PC-9 (cell line): ENCODE measurements at regions not wholly inside any gene's neighbourhood (a gene's known extent, or its start where the extent isn't known, plus 50 kb on each side); places are given as distances from the start of the nearest gene placed in this dataset.

Experiments used
- BruUV-seq: library from RNA; stranded (reverse); fragments of 400-500 nt; replicated peaks from 2 replicates; lab custom pipeline; 2021; lab: Mats Ljungman, UMichigan
- CTCF ChIA-PET: fragments of 300-600 bp; sonication (Branson Sonifier 250); formaldehyde crosslinking; loops from one replicate; lab custom pipeline; 2022; ENCODE audit warnings: antibody characterized with exemption; lab: Charles Lee
- POLR2A ChIA-PET: fragments of 300-600 bp; sonication (Branson Sonifier 250); formaldehyde crosslinking; loops from one replicate; lab custom pipeline; 2022; ENCODE audit warnings: antibody characterized with exemption; ENCODE audit not compliant: unreplicated experiment; lab: Charles Lee
- DNase-seq, 2 experiments: peaks; one replicate each; pipeline versions ENCODE4 v3.0.0 to v3.0.0-alpha.2; 2015 to 2022; ENCODE audit warnings: mixed read lengths in 1 of 2
- H2AFZ ChIP-seq: fragments of 200-600 bp; sonication (generic); 2 replicates; pipeline ENCODE4 v1.8.1; 2017; ENCODE audit warnings: antibody characterized with exemption
- H3F3A ChIP-seq: fragments of 200-600 bp; sonication (generic); 2 replicates; pipeline ENCODE4 v1.8.1; 2017; ENCODE audit warnings: antibody characterized with exemption, mild to moderate bottlenecking, low read depth; ENCODE audit not compliant: insufficient read depth
- H3K27ac ChIP-seq: fragments of 200-600 bp; sonication (generic); 2 replicates; pipeline ENCODE4 v1.6.1; 2016; ENCODE audit warnings: mixed run types
- H3K27me3 ChIP-seq: fragments of 200-600 bp; sonication (generic); 2 replicates; pipeline ENCODE4 v1.6.1; 2016; ENCODE audit warnings: low read depth, mixed run types; ENCODE audit not compliant: insufficient read depth
- H3K36me3 ChIP-seq: fragments of 200-600 bp; sonication (generic); 2 replicates; pipeline ENCODE4 v1.6.1; 2016; ENCODE audit warnings: low read depth, mixed run types
- H3K4me1 ChIP-seq: fragments of 200-600 bp; sonication (generic); replicated peaks from 2 replicates; pipeline ENCODE4 v1.6.1; 2016; ENCODE audit warnings: mixed run types; ENCODE audit not compliant: insufficient read depth
- H3K4me2 ChIP-seq: fragments of 200-600 bp; sonication (generic); 2 replicates; pipeline ENCODE4 v1.6.1; 2017; ENCODE audit warnings: mixed run types
- H3K4me3 ChIP-seq: fragments of 200-600 bp; sonication (generic); 2 replicates; pipeline ENCODE4 v1.6.1; 2016; ENCODE audit warnings: mixed run types
- H3K79me2 ChIP-seq: fragments of 200-600 bp; sonication (generic); 2 replicates; pipeline ENCODE4 v1.6.1; 2017; ENCODE audit warnings: low read depth, mixed run types
- H3K9me2 ChIP-seq: fragments of 200-600 bp; sonication (generic); 2 replicates; pipeline ENCODE4 v1.8.1; 2017; ENCODE audit warnings: mild to moderate bottlenecking; ENCODE audit not compliant: insufficient read depth
- H3K9me3 ChIP-seq: fragments of 200-600 bp; sonication (generic); 2 replicates; pipeline ENCODE4 v1.8.1; 2016; ENCODE audit warnings: low read depth; ENCODE audit not compliant: insufficient read depth
- H4K20me1 ChIP-seq: fragments of 200-600 bp; sonication (generic); 2 replicates; pipeline ENCODE4 v1.8.1; 2017; ENCODE audit not compliant: insufficient read depth
- EZH2 ChIP-seq: fragments of 200-600 bp; sonication (generic); IDR thresholded peaks from 2 replicates; pipeline ENCODE4 v1.8.0; 2017; ENCODE audit warnings: antibody characterized with exemption, low read depth
- intact Hi-C: fragments of 100-400 bp; cut with micrococcal nuclease; formaldehyde crosslinking; loops from one replicate; pipeline ENCODE4 v1.10.0; 2022; ENCODE audit not compliant: unreplicated experiment
- TF ChIP-seq, protein P1 (sequence below): fragments of 200-600 bp; sonication (generic); conservative IDR thresholded peaks from 2 replicates; pipeline ENCODE4 v1.6.1; 2017; ENCODE audit warnings: mixed run types, antibody characterized with exemption, mild to moderate bottlenecking, moderate library complexity

DNA sequence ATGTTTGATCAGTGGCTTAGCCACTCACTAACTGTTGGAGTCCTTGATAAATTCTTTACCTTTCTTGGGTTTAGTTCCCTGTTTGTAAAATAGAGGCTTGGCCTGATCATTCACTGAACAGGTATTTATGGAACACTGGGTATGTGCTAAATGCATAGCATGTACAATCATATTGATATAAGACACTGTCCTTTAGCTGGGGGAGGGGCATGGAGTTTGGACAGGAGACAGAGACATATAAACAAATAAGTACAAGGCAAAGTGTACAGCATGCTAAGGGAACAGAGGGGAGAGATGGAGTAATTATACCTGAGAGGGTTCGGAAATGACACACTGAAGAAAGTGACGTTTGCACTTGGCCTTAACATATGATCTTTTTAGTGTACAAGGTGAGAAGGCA is 124.3 kb upstream of the CACNA1E start:
- H3K9me3 ChIP-seq, result no peaks in the 10 kb centered on the region; the same call in 1 of the 2 replicates
- no peak overlapping the region for H3K4me3 ChIP-seq
- intact Hi-C loops, result no loop called here
- peaks cover 58% of the 10 kb centered on the region for H3K27me3 ChIP-seq
- no peak overlapping the region for H2AFZ ChIP-seq
- H3K4me2 ChIP-seq, result no peak overlapping the region
- POLR2A ChIA-PET, result no interaction called here
- no peaks in the 10 kb centered on the region for H3K36me3 ChIP-seq
- no peaks in the 10 kb centered on the region for H3K4me1 ChIP-seq
- no peaks in the 10 kb centered on the region for H3K79me2 ChIP-seq
- CTCF ChIA-PET, result no interaction called here
- no peaks in the 10 kb centered on the region for H4K20me1 ChIP-seq
- H3K27ac ChIP-seq, result no peak overlapping the region
- no peak for DNase-seq
- H3K9me2 ChIP-seq, result no peaks in the 10 kb centered on the region
- H3F3A ChIP-seq, result no peaks in the 10 kb centered on the region
- BruUV-seq, result no TSS peak
- TF ChIP-seq, protein P1, sequence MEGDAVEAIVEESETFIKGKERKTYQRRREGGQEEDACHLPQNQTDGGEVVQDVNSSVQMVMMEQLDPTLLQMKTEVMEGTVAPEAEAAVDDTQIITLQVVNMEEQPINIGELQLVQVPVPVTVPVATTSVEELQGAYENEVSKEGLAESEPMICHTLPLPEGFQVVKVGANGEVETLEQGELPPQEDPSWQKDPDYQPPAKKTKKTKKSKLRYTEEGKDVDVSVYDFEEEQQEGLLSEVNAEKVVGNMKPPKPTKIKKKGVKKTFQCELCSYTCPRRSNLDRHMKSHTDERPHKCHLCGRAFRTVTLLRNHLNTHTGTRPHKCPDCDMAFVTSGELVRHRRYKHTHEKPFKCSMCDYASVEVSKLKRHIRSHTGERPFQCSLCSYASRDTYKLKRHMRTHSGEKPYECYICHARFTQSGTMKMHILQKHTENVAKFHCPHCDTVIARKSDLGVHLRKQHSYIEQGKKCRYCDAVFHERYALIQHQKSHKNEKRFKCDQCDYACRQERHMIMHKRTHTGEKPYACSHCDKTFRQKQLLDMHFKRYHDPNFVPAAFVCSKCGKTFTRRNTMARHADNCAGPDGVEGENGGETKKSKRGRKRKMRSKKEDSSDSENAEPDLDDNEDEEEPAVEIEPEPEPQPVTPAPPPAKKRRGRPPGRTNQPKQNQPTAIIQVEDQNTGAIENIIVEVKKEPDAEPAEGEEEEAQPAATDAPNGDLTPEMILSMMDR, result no peak
- no peak for TF ChIP-seq EZH2

DNA sequence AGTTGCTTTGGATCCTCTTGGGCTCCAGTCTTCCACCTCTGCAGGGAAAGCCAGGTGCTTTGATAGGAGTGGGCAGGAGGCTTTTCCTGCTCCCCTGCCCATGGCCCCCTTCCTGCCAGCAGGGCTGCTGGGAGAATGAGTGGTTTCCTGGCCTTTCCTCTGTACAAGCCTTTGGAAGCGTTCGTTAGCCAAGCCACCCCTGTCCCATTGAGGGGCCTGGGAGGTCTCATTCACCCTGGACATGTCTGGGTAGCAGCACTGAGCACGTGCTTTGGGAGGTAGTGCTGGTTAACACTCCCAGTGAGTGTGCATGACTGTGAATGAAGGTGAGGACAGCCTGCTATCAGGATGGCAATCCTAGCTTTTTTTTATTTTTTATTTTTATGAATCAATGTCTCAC is 118.5 kb upstream of the CACNA1E start:
- Histone ChIP-seq H2AFZ (no peak overlapping the region), H3K4me2 (no peak overlapping the region), H3K27me3 (peaks cover 18% of the 10 kb centered on the region), H4K20me1 (no peaks in the 10 kb centered on the region), H3K27ac (no peak overlapping the region), H3K79me2 (no peaks in the 10 kb centered on the region), H3K4me1 (no peaks in the 10 kb centered on the region), H3F3A (no peaks in the 10 kb centered on the region), H3K4me3 (no peak overlapping the region), H3K9me2 (no peaks in the 10 kb centered on the region), H3K9me3 (no peaks in the 10 kb centered on the region), H3K36me3 (no peaks in the 10 kb centered on the region)
- CTCF ChIA-PET, result no interaction called here
- DNase-seq, result no peak
- POLR2A ChIA-PET, result no interaction called here
- BruUV-seq, result no TSS peak
- intact Hi-C loops, result no loop called here
- TF ChIP-seq, protein P1, result no peak
- TF ChIP-seq EZH2, result no peak

DNA sequence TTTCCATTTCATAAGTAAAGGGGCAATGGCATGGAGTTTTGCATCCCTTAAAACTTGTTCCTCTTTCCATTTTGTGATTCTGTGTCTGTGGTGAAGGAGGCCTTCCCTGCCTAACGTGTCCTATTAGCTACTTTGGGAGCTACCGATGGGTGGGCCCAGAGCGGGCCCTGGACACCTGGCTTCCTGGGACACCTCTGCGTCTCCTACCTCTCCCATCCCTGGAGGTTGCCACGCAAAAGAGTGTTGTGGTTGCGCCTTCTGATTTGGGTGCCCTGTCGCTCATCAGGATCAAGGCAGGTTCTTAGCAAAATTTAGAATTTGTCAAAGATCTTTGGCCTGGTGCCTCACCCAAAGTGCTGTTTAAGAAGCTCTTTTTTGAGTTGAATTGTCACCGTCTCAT is 116.4 kb upstream of the CACNA1E start:
- Histone ChIP-seq H3K9me3 (0 out of 2 replicates have a peak, but pooled peaks cover 3% of the 10 kb centered on the region), H3K27ac (no peak overlapping the region), H3K9me2 (no peaks in the 10 kb centered on the region), H3K4me3 (no peak overlapping the region), H3K4me2 (no peak overlapping the region), H3F3A (no peaks in the 10 kb centered on the region), H3K79me2 (no peaks in the 10 kb centered on the region), H3K27me3 (peaks cover 7% of the 10 kb centered on the region; the same call in 1 of the 2 replicates), H2AFZ (no peak overlapping the region), H3K4me1 (no peaks in the 10 kb centered on the region), H4K20me1 (no peaks in the 10 kb centered on the region), H3K36me3 (no peaks in the 10 kb centered on the region)
- ChIA-PET POLR2A (no interaction called here), CTCF (no interaction called here)
- no TSS peak for BruUV-seq
- intact Hi-C loops, result no loop called here
- no peak for DNase-seq
- no peak for TF ChIP-seq EZH2
- TF ChIP-seq, protein P1, result no peak
